ENCODE measurements at regions not wholly inside any gene's neighbourhood (a gene's known extent, or its start where the extent isn't known, plus 50 kb on each side); places are given as distances from the start of the nearest gene placed in this dataset.
"Not testable (repeated sequence)": the region's sequence is repeated elsewhere in the genome, so short reads cannot be mapped to it uniquely, and the experiment has no call there.

DNA sequence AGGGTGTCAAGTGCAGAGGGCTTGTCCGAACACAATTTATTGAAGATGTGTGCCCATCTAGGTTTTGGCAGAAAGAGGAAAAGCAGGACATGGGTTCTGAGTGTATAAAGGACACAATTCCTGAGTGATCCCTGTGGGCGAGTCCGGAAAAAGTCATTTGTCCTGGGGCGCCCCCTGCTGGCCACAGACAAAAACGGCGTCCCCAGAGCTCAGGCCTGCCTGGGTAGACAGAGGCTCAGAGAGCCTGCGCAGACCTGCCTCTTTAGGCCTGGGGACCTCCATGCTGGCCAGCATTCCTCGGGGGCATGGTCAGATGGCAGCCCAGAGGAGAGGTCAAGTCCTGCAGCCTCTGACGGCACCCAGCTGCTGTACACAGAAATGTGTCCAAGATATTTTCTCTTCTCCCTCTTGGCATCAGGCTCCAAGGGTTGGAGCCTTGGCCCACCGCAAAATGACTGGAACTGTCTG lies 65.5 kb upstream of the LRP8 start:
- Mint-ChIP-seq H3K27me3 (no peaks in the 10 kb centered on the region), H3K36me3 (peaks cover 2% of the 10 kb centered on the region), H3K9me3 (no peaks in the 10 kb centered on the region), H3K4me1 (peaks cover 11 to 12% (median 11%) of the 10 kb centered on the region in 3 donors), H3K4me3 (no peak overlapping the region), H3K27ac (no peak overlapping the region)

DNA sequence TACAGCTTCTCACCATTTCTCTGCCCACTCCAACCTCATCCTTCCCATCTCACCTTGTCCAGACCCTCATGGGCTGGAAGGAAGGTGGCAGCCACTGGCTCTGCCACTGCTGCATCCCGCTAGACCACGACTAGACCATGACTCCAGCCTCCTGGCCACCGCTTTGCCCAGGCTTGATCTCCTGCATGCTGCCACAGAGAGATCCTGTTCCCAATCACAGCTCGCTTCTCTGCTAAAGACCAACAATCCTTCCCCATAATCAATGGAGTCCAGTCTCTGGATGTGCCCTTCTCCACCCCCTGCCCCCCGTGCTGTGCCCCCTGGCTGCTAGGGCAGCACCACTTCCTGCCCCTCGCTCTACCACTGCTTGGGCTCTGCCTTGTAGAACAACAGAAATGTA lies 64.9 kb upstream of the DMRTB1 start:
- Mint-ChIP-seq H3K36me3 (peaks cover 2% of the 10 kb centered on the region), H3K27me3 (no peaks in the 10 kb centered on the region), H3K4me3 (no peak overlapping the region), H3K4me1 (peaks cover 11 to 12% (median 11%) of the 10 kb centered on the region in 3 donors), H3K9me3 (no peaks in the 10 kb centered on the region), H3K27ac (peak overlapping the region in 1 of 3 donors; percentile 16)

DNA sequence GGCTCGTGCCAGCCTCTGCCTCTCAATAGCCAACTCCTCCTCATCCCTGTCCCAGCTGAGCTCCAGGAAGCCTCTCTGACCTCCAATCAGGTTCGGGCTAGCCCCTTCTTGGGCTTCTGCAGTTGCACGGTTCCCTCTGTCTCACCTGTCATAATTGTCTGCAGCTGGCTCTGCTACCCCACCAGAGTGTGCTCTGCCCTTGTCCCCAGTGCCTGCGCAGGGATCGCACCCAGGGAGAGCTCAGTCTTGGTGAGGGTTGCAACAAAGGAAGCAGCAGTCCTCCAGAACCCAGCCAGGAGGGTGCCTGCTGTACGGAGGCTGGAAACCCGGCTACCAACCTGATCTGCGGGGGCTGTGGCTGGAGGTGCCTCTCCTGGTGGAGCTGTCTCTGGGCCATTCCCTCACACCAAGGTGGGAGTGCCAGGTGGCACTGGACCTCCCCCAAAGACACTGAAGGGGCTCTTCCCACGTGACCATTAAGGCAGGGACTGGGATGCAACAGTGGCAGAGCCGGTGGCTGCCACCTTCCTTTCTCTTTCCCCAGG lies 63.5 kb upstream of the DMRTB1 start:
- Mint-ChIP-seq H3K4me3 (peak overlapping the region in 1 of 4 donors; percentile 41), H3K27me3 (no peaks in the 10 kb centered on the region), H3K27ac (peak overlapping the region in 1 of 3 donors; percentile 13), H3K9me3 (no peaks in the 10 kb centered on the region), H3K36me3 (peaks cover 2% of the 10 kb centered on the region), H3K4me1 (peaks cover under 1 to 3% (median 1%) of the 10 kb centered on the region in 3 donors)

DNA sequence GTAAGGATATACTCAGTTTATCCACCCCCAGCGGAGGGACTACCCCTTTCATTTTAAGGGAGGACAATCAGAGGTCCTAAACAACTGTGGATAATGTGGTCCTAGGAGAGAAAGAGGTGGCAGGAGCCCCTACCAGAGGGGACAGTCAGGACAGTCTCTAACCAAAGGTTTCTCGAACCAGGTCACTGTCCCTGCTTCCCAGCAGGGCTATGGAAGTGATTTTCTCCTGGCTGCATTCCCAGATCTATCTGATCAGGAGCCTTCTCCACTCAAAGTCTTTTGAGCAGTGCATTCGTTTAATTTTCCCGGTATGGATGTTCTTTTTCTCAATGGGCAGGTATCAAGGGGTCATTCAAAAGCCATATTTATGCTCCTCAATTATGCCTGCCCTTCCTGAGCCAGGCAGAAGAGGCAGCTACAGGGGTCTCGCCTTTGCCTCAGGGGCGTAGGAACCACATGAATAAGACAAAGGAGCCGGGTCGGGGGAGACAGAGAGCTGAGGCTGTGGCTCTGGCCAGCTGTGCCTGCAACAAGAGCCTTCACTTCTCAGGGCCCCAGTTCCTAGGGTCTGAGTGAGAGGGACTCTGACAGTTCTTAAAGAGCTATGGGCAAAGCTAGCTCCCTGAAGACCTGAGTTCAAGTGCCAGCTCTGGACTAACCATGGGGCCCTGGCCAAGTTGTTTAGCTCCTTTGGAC lies 62.5 kb upstream of the DMRTB1 start:
- peaks cover 3% of the 10 kb centered on the region for H3K27me3 Mint-ChIP-seq
- no peak overlapping the region for H3K4me3 Mint-ChIP-seq
- H3K9me3 Mint-ChIP-seq: no peaks in the 10 kb centered on the region
- peaks cover 2% of the 10 kb centered on the region for H3K36me3 Mint-ChIP-seq
- H3K27ac Mint-ChIP-seq: no peak overlapping the region
- peaks cover 0 to 3% (median 1%) of the 10 kb centered on the region in 3 donors for H3K4me1 Mint-ChIP-seq

DNA sequence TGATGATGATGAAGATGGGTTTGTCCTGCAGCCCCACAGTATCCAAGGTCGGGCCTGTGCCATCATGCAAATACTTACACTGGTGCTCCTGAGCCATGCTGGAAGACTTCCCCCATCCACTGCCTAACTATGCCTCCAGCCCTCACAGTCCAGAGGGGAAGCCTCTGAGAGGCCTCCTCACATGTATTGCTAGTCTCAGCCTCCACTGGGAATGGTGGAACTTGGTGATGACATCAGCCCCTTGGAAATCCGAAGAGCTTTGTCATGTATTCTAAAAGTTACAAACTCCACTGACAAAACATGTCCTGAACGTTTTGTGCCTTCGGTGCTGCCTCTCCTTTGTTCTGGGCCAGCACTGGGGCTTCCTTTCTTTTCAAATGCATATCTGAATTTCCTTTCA lies 61.1 kb upstream of the DMRTB1 start:
- Mint-ChIP-seq H3K27me3 (peaks cover 9% of the 10 kb centered on the region), H3K27ac (peak overlapping the region in 1 of 3 donors; percentile 9), H3K9me3 (no peaks in the 10 kb centered on the region), H3K36me3 (peaks cover 2% of the 10 kb centered on the region), H3K4me1 (peaks cover 0 to 3% (median 1%) of the 10 kb centered on the region in 3 donors), H3K4me3 (no peak overlapping the region)

DNA sequence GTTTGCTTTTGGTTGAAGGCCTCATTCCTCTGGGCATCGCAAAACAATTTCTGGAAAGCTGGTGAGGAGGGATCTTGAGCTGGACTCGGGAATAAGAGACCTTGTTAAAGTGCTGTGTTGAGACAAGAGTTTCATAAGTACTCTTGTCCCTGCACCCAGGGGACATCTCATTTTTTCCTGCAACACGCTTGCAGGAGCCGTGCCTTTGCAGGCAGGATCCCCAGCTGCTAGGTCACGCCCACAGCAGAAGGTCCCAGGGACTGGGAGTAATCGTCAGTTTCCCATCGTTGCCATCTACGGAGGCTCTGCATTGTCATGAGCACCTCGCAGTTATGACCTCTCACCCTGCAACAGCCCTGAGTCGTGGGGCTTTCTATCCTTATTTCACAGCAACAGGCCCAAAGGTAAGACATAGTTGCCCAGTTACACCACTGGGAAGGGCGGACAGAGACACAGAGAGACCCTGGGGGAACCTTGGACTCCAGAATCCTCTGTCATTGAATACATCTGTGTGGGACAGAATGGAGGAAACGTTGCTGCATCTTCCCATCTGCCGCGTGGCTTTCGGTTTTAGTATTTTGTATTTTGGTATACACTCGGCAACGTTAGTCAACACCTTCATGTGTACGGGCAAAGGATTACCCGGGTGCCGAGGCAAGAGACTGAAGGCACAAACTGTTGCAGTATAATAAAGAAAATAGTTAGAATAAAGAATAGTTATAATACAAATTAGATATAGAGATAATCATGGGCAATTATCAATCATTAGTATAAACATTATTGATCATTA lies 60.4 kb upstream of the DMRTB1 start:
- Mint-ChIP-seq H3K27ac (no peak overlapping the region), H3K27me3 (peaks cover 9% of the 10 kb centered on the region), H3K4me1 (no peaks in the 10 kb centered on the region), H3K4me3 (no peak overlapping the region), H3K9me3 (no peaks in the 10 kb centered on the region), H3K36me3 (peaks cover 2% of the 10 kb centered on the region)

DNA sequence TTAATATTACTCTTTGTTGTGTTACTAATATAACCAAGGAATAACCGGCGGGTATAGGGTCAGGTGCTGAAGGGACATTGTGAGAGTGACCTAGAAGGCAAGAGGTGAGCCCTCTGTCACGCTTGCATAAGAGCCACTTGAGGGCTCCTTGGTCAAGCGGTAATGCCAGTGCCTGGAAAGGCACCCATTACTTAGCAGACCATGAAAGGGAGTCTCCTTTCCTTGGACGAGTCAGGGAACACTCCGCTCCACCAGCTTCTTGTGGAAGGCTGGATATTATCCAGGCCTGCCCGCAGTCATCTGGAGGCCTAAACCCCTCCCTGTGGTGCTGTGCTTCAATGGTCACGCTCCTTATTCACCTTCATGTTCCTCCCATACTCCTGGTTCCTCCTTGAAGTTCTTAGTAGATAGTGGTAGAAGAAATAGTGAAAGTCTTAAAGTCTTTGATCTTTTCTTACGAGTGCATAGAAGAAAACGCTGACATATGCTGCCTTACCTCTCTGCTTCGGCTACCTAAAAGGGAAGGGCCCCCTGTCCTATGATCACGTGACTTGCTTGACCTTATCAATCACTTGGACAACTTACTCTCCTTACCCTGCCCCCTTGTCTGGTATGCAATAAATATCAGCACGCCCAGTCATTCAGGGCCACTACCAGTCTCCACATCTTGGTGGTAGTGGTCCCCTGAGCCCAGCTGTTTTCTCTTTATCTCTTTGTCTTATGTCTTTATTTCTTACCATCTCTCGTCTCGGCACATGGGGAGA lies 59.6 kb upstream of the DMRTB1 start:
- H3K4me3 Mint-ChIP-seq, H3K9me3 Mint-ChIP-seq, H3K4me1 Mint-ChIP-seq, H3K27me3 Mint-ChIP-seq, H3K36me3 Mint-ChIP-seq, H3K27ac Mint-ChIP-seq: not testable (repeated sequence)

DNA sequence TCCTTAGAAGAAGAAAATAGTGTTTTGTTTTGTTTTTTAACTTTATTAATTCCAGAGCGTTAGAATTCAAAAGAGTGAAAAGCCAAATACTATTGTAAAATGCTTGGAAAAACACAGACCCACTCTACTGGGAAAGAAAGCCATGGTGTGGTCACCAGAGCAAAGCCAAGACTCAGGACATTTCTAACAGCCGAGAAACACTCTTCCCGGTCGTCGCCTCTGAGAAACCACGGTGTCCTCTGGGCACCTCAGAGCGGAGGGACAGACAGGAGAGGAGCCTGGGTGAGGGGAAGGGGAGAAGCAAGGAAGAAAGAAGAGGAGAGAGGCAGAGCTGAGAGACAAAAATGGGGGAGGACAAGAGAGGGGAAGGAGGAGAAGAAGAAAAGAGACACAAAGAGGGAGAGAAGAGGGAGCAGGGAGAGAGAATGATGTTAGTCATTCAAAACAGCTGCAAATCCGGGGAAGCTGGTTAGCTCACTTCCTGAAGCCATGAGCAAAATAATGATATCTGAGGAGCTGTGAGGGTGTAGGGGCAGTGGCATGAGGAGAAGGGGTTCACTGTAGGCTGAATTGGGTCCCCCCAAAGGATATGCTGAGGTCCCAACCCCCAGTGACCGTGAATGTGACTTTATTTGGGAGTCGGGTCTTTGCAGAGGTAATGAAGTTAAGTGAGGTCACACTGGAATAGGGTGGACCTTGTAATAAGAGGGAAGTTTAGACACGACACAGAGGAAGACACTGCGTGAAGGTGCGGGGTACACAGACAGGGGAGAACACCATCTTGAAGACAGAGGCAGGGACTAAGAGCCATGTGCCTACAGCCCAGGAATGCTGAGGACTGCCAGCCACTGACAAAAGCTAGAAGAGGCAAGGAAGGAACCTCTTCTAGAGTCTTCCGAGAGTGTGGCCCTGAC lies 58.2 kb upstream of the DMRTB1 start:
- no peak overlapping the region for H3K4me3 Mint-ChIP-seq
- no peaks in the 10 kb centered on the region for H3K36me3 Mint-ChIP-seq
- H3K27me3 Mint-ChIP-seq: peaks cover 10% of the 10 kb centered on the region
- H3K9me3 Mint-ChIP-seq: no peaks in the 10 kb centered on the region
- no peak overlapping the region for H3K27ac Mint-ChIP-seq
- H3K4me1 Mint-ChIP-seq: no peaks in the 10 kb centered on the region

DNA sequence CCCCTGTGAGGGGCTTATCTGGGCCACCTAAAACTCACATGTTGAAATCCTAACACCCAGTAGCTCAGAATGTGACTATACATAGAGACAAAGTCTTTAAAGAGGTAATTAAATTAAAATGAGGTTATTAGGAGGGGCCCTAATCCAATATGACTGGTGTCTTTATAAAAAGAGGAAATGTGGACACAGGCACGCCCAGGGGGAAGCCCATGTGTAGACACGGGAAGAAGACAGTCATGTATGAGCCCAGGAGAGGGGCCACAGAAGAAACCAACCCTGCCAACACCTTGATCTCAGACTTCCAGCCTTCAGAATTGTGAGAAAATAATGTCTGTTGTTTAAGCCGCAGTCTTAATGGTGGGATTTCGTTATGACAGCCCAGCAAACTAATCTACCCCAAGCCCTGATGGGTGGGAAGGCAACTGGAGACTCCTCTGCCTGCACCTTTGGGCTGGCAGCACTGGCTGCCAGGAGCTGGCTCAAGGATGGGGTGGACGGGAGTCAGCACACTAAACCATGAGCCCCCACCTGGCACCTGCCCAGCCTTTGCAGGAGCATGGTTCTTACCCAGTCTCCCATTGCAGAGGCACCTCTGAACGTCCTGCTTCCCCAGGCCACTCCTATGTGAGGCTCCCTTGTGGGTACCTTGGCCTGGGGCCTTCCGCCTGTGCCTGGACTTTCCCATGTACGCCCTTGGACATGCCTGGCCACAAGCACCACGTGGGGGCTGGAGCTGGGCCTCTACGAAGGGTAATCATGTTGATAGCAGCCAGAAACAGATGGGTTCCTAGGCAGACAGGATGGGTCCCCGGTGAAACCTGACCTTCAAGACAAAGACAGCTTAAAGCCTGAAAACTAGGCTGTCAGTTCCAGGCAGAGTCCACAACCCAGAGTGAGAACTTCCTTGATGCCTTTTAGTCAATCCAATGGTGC lies 57.1 kb upstream of the DMRTB1 start:
- no peak overlapping the region for H3K27ac Mint-ChIP-seq
- no peaks in the 10 kb centered on the region for H3K4me1 Mint-ChIP-seq
- no peaks in the 10 kb centered on the region for H3K36me3 Mint-ChIP-seq
- H3K9me3 Mint-ChIP-seq: no peaks in the 10 kb centered on the region
- no peak overlapping the region for H3K4me3 Mint-ChIP-seq
- peaks cover 16% of the 10 kb centered on the region for H3K27me3 Mint-ChIP-seq

DNA sequence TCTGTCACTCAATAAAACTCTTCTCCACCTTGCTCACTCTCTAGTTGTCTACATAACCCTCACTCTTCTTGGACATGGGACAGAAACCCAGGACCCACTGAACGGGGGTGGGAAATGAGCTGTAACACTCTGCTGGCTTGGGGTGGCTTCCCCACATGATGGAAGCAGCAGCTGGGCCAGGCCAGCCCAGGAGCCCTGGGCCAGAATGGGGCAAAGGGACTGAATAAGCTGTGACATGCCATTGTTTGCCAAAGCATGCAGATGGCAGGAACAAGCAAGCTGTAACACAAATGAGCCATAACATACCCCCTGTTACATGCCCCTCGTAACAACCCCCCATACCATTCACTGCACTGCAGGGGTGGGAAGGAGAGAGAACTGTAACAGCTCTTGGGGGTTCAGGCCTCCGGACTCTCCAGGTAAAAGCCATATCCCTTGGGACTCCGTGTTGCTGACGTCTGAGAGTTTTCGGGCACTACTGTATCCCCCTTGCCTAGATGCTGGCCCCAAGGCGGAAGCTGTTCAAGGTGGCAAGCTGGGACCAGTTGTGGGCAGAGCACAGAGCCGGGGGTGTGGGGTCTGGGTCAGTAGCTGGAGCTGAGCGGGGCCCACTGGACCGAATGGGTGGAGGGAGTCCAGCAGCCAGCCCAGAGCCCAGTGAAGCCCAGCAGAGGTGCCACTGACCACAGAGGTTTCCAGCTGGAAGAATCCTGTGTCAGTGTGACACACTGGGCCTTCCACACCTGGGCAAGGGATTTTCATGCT lies 56.1 kb upstream of the DMRTB1 start:
- Mint-ChIP-seq H3K4me1 (no peaks in the 10 kb centered on the region), H3K9me3 (no peaks in the 10 kb centered on the region), H3K27ac (no peak overlapping the region), H3K4me3 (no peak overlapping the region), H3K36me3 (no peaks in the 10 kb centered on the region), H3K27me3 (peaks cover 21% of the 10 kb centered on the region)

DNA sequence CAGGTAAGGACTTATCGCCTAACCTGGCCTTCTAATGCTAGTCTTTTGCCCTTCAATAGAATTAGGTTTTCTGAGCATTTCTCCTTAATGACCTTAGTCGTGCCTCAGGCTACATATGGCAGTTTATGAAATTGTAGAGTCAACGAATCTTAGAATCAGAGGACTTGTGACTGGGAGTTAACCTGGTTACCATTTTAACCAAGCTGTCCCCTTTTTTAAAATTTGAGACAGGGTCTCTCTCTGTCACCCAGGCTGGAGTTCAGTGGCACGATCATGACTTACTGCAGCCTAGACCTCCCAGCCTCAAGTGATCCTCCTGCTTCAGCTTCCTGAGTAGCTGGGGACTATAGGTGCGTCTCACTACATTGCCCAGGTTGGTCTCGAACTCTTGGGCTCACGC lies 53.5 kb upstream of the DMRTB1 start:
- H3K36me3 Mint-ChIP-seq: no peaks in the 10 kb centered on the region
- peaks cover 0 to 8% (median 3%) of the 10 kb centered on the region in 3 donors for H3K4me1 Mint-ChIP-seq
- H3K27me3 Mint-ChIP-seq: peaks cover 23% of the 10 kb centered on the region
- H3K27ac Mint-ChIP-seq: no peak overlapping the region
- no peaks in the 10 kb centered on the region for H3K9me3 Mint-ChIP-seq
- no peak overlapping the region for H3K4me3 Mint-ChIP-seq

DNA sequence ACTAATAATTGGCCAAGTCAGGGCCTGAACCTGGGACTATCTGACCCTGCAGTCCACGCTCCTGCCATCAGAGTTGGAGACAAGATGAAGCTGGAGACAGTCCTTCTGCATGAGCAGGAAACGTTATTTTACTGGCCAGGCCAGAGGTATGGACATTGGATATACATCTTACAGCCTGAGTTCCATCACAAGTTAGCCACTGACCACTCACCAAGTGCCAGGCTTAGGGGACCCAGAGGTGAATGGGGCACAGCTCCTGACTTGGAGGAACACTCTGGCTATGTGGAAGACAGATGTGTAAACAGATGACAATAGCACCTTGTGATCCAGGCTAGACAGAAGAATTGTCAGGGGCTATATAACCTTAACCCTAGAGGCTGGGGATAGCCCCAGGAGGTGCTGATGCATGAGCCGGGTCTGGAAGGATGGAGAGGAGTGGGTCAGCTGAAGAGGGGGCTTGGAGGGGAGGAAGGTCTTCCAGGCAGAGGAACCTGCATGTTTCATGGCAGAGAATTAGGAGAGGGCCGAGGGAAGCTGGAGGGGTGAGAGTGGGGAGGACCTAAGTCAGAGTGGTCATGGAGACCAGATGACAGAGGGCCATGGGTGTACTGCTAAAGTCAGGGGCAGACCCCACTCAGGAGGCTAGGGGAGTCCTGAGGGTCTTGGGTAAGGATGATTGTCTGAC lies 52.5 kb upstream of the DMRTB1 start:
- H3K4me1 Mint-ChIP-seq: peaks cover 0 to 8% (median 3%) of the 10 kb centered on the region in 3 donors
- peaks cover 21% of the 10 kb centered on the region for H3K27me3 Mint-ChIP-seq
- H3K4me3 Mint-ChIP-seq: no peak overlapping the region
- no peaks in the 10 kb centered on the region for H3K36me3 Mint-ChIP-seq
- peak overlapping the region in 1 of 3 donors; percentile 67 for H3K27ac Mint-ChIP-seq
- H3K9me3 Mint-ChIP-seq: no peaks in the 10 kb centered on the region
